ENCODE measurements at regions not wholly inside any gene's neighbourhood (a gene's known extent, or its start where the extent isn't known, plus 50 kb on each side); places are given as distances from the start of the nearest gene placed in this dataset.

DNA sequence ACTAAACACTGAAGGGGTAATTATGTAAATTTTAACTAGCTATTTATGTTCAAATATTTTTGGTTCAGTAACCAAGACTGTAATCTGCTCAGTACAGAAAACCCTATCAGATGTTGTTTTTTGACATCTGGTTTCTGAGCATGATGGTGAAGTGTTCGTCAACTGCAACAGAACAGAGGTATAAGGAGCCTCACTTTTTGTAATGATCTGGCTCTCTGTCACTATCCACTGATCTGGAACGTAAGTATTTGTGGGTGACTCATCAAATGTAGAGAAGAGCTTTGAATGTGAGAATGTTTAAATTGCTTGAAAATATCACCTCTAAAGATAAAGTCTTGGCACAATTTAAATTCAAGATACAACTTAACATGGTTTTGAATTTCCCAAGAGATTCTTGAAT lies 213.6 kb upstream of the FAM98A start:
- H3K4me3 ChIP-seq (ENCODE audit: low read depth, low read length): no peak overlapping the region
- DNase-seq (ENCODE audit: low read depth): no peak
- TF ChIP-seq, protein P1, sequence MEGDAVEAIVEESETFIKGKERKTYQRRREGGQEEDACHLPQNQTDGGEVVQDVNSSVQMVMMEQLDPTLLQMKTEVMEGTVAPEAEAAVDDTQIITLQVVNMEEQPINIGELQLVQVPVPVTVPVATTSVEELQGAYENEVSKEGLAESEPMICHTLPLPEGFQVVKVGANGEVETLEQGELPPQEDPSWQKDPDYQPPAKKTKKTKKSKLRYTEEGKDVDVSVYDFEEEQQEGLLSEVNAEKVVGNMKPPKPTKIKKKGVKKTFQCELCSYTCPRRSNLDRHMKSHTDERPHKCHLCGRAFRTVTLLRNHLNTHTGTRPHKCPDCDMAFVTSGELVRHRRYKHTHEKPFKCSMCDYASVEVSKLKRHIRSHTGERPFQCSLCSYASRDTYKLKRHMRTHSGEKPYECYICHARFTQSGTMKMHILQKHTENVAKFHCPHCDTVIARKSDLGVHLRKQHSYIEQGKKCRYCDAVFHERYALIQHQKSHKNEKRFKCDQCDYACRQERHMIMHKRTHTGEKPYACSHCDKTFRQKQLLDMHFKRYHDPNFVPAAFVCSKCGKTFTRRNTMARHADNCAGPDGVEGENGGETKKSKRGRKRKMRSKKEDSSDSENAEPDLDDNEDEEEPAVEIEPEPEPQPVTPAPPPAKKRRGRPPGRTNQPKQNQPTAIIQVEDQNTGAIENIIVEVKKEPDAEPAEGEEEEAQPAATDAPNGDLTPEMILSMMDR (conservative IDR thresholded peaks at IDR 0.05; ENCODE audit: low read depth, low read length): no peak

DNA sequence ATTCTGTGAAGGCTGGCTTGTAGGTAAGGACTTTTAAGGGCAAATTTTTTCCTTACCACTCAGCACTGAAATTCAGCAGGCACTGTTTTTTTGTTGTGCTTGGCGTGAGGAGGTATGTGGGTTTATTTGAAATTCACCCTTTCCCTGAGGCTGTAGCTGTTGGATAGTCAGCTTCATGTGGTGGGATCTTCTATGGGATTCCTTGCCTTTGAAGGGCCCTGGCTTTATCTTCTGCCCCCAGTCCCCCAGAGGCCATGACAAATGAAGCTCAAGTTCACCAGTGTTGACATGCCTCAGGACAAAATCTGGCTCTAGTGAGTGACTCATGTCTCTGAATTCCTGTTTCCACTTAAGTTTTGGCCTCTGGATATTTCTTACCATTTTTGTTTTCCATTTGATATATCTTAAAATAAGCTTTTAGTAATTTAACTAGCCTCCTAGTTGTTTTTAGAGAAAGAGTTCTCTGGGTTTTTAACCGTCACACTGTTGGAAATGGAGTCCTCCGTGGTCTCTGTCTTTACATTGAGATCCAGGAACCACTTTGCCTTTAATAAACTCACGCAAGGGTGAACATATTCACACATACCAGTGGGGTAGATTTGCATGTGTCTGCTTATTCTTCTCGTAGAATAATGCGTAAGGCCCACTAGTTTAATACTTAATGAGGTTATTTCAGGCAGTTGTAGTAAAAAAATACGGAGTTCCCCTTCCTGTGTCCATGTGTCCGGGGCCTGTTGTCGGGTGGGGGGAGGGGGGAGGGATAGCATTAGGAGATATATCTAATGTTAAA lies 211.1 kb upstream of the FAM98A start:
- DNase-seq (ENCODE audit: low read depth): no peak
- TF ChIP-seq, protein P1 (conservative IDR thresholded peaks at IDR 0.05; ENCODE audit: low read depth, low read length): no peak
- H3K4me3 ChIP-seq (ENCODE audit: low read depth, low read length): no peak overlapping the region

DNA sequence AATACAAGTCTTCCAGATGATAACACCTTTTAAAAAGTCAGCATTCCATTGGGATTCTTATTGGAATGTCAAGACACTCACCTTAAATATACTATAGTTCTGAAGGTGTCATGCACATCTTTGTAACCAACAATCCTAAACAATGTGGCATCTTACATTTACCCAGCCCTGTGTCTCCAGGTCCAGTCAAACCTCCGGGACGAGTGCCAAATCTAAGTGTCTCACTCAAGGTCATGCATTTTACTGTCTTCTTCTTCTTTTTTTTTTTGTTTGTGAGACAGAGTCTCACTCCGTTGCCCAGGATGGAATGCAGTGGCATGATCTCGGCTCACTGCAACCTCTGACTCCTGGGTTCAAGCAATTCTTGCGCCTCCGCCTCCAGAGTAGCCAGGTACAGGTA lies 206.9 kb upstream of the FAM98A start:
- H3K4me3 ChIP-seq (ENCODE audit: low read depth, low read length): no peak overlapping the region
- TF ChIP-seq, protein P1 (conservative IDR thresholded peaks at IDR 0.05; ENCODE audit: low read depth, low read length): no peak
- no peak for DNase-seq (ENCODE audit: low read depth)

DNA sequence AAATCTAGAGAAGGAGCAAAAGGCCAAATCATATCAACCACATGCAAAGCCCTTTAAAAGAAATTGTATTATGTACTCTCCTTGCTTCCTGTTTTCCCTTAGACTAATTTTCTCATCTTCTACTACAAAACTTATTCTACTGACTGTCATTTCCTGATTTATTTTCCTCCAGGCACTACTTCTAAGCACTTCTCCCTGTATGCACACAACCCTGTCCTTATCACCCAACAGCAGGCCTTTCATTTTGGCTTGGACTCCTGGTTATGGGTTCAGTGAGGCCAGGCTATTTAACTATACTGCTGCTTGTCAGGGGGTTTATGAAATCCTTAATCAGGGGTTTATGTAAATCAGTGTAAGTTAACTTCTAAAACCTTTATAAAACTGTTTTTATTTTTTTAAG lies 205.1 kb upstream of the FAM98A start:
- TF ChIP-seq, protein P1 (conservative IDR thresholded peaks at IDR 0.05; ENCODE audit: low read depth, low read length): no peak

DNA sequence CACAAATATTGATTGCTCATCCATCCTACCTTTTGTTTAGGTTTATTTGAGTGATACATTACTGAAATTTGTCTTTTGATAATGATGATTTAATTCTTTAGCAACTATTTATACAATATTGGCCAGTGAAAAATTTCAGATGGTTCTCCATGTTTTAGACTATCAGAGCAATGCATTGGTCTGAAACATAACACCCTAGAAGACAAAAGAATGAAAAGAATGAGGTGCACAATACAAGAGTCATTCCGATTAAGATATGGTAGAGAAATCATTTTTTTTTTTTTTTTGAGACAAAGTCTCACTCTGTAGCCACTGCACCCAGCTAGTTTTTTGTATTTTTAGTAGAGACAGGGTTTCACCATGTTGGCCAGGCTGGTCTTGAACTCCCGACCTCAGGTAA lies 197.4 kb upstream of the FAM98A start:
- H3K4me3 ChIP-seq (ENCODE audit: low read depth, low read length): no peak overlapping the region
- TF ChIP-seq, protein P1 (conservative IDR thresholded peaks at IDR 0.05; ENCODE audit: low read depth, low read length): no peak
- no peak for DNase-seq (ENCODE audit: low read depth)

More for the DNA sequence above, 205.1 kb upstream of the FAM98A start:
- DNase-seq (ENCODE audit: low read depth): no peak
- H3K4me3 ChIP-seq (ENCODE audit: low read depth, low read length): no peak overlapping the region

DNA sequence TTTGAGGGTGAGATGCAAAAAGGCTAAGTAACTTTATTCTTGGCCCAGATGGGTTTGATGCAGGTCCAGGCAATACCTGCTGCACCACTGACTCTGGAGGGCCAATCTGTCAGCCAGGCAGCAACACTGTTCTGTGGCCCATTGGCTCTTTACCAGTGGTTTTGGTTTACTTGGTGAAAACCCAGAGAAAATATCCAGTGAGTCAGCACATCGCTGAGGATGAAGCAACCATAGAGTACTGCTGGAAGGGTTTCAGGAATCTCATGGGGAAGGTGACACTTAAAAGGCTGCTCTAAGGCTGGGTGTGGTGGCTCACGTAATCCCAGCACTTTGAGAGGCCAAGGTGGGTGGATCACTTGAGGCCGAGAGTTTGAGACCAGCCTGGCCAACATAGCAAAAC lies 192.5 kb upstream of the FAM98A start:
- TF ChIP-seq, protein P1 (conservative IDR thresholded peaks at IDR 0.05; ENCODE audit: low read depth, low read length): no peak
- peak; percentile 70 for DNase-seq (ENCODE audit: low read depth)
- H3K4me3 ChIP-seq (ENCODE audit: low read depth, low read length): no peak overlapping the region

DNA sequence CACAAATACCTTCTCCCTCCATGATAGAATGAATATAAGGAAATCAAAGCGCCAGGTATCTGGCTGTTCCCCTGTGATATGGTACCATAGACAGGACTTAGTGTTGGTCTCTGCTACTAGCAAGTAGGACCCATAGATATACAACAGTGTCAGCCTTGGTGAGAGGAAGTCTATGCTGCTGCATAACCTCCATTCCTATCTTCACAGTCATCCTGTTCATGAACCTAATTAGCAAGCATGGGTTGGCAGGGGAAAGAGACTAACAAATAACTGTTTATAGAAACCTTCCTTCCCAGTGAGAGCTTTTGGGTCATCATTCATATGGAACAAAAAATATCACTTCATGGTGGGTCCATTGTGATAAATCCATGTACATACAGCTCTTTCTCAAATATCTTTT lies 188.9 kb upstream of the FAM98A start:
- DNase-seq (ENCODE audit: low read depth): peak; percentile 61
- no peak overlapping the region for H3K4me3 ChIP-seq (ENCODE audit: low read depth, low read length)
- TF ChIP-seq, protein P1 (conservative IDR thresholded peaks at IDR 0.05; ENCODE audit: low read depth, low read length): no peak
